Inflammatory macrophage (primary cell): ENCODE measurements at regions not wholly inside any gene's neighbourhood (a gene's known extent, or its start where the extent isn't known, plus 50 kb on each side); places are given as distances from the start of the nearest gene placed in this dataset.
"Not testable (repeated sequence)": the region's sequence is repeated elsewhere in the genome, so short reads cannot be mapped to it uniquely, and the experiment has no call there.

Experiments
- DNase-seq, 2 donors: peaks; one replicate each; pipeline ENCODE4 v3.0.0-alpha.2; 2020 to 2022

DNA sequence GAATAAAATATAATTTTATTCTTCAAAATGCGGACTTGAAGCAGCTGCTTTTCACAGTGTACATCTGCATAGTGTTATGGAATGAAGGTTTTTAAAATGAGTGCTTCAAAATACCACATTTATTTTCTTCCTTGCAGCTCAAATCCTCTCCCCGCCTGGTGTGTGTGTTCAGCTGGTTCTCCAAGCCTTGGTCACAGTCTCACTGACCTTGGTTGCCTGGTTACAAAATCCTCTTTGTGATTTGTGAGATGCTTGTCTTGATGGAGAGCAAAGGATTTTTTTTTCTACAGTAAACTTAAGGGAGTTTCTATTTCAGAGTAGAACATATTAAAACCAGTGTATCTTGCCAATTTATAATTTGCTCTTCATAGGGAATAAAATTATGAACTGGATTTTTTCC lies 139.2 kb downstream of the PCDH18 start:
- no peak for DNase-seq

DNA sequence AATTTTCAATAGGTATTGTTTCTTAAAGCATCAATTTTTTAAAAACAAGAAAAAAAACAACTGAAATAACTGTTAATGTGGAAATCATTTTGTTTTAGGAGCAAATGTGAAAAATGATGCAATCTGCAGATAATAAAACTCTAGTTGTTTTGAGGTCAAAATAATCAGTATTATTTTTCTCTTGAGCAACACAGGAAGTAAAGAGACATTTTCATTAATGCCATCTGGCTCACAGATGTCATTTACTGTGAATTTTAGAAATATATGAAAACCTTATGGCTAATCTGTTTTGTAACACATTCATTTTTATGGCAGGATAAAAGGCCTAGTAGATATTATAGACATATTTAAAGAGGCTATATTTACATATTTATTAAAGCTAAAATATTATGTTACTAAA lies 141.6 kb downstream of the PCDH18 start:
- DNase-seq = no peak

DNA sequence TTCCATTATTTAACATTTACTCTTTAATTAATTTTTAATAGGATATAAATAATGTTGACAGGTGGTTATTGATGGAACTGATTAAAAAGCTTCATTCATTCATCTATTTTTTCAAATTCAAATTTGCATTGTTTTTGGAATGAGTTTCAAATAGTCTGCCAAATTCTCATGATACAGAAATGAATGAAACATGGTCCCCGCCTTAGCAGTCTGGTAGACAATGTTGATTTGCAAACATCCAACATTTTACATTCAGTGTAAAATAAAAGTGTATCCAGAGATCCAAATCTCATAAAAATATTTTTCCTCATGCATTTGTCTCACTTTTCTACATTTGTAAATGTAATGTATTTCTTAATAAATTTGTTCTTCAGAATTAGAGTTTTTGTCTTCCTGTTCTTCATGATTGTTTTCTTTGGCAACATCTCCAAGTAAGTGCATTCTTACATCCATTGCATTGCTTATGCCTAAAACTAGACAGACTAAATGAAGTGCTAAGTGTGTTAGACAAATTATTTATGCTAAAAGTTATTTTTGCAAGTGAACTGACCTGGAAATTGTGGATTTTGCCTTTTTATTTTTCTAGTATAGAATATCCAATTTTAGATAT lies 142.3 kb downstream of the PCDH18 start:
- no peak for DNase-seq

DNA sequence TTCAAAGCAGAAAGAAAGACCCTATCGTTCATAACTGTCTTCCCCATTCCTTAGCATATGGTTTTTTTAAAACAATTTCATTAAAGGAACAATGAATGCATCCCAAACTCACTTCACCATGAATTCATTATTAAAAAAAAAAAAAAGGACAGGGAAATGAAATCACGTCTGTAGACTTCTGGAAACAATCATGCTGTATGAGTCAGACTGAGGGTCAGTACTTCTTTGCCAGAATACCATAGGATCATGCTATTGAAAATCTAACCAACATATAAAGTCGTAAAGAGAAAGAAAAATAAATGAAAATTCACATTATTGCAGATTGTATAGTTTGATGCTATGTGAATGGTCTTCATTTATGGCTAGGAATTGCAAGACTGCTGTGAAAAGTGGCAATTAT lies 144.4 kb downstream of the PCDH18 start:
- no peak for DNase-seq

- no peak for DNase-seq
Measured at GRCh38 chr4:137384476-137384875, 147.8 kb downstream of the PCDH18 start.

GRCh38 chr4:137378821-137379220 lies 153.5 kb downstream of the PCDH18 start:
- DNase-seq = no peak

- no peak for DNase-seq
Measured at GRCh38 chr4:137378393-137378792, 153.9 kb downstream of the PCDH18 start.

GRCh38 chr4:137376312-137376711 lies 156.0 kb downstream of the PCDH18 start:
- no peak for DNase-seq

DNA sequence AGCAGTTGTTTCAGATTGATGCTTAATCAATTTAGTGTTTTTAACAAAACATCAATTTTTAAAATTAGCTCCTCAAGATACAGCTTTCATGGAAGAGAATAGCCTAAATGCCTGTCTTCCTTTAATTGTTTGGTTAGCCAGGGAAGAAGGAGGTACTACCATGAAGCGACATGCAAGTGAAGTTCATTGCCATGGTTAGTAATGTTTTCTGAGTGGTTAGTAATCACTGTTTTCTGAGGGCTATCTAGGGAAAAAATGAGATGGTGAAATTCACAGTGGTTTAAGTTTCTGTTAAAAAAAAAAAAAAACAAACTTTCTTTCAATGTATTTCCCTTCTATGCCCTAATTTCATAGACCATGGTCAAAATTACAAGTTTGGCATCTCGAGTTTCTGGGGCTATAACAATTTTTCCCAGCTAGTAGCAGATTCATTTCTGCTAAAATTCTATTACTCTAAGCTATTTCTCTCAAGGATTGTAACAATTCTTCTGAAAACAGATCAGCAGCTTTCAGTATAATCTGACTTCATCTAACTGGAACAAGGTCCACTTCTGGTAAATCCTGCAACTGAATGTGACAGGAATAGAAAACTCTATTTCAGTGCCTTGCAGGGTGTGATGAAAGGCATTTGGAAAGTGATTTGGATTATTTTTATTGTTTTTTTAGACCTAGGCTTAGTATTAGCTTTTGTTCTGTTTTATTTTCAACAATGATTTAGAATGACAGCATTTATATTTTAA lies 157.0 kb downstream of the PCDH18 start:
- no peak for DNase-seq

- DNase-seq = no peak
Measured at GRCh38 chr4:137370679-137371078, 161.6 kb downstream of the PCDH18 start.

DNA sequence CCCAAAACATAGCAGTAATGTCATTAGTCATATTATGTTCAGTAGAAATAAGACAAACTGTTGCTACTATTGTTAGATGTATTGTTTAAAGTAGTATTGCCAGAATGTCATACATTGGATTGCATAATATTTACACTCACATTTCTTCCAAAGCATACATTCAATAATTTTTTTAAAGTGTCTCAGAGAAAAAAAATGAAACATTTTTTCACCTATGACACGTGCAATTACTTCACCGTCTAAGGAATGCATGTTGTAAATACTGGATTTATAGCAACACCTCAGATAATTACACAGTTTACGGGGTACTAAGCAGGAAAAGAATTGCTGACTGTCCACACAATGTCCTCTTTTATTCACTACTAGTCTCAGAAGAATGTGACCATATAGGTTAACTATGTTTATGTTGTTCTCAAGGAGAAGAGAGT lies 162.1 kb downstream of the PCDH18 start:
- DNase-seq = no peak

DNA sequence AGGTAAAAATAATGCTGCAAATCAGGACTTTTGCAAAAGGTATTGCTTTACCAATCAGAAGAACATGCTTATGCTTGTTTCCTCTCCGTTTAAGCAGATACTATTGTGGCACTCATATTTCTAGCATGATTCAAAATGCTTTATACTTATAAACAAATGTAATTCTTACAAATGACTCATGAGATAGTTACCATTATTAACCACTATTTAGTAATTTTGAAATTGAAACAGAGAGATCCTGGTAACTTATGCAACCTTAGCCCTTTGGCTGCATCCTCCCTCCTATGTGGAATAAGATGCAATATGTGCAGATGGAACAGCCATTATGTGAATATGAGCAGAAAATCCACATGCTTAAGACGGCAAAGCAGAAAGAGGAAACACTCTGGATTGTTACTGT lies 164.7 kb downstream of the PCDH18 start:
- DNase-seq = no peak

GRCh38 chr4:137363496-137363895 lies 168.8 kb downstream of the PCDH18 start:
- no peak for DNase-seq

GRCh38 chr4:137361756-137362470 lies 170.4 kb downstream of the PCDH18 start:
- DNase-seq = no peak

DNA sequence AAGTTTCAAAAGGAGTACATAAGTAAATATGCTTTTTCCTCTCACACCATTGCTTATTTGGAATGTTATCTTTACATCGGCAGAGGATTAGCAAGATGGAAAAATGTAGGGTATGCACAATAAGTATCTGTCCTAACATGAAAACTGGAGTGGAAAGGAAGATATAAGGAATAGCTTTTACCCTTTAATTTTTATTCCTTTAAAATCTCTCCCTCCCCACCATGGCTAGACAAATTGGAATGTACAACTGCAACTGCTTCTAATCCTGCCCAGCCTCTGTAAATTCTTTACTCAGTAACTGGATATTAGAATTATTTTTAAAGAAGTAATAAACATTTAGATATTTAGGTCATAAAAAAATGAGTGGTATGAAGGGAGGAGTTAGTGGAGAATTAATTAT lies 171.5 kb downstream of the PCDH18 start:
- DNase-seq = no peak

DNA sequence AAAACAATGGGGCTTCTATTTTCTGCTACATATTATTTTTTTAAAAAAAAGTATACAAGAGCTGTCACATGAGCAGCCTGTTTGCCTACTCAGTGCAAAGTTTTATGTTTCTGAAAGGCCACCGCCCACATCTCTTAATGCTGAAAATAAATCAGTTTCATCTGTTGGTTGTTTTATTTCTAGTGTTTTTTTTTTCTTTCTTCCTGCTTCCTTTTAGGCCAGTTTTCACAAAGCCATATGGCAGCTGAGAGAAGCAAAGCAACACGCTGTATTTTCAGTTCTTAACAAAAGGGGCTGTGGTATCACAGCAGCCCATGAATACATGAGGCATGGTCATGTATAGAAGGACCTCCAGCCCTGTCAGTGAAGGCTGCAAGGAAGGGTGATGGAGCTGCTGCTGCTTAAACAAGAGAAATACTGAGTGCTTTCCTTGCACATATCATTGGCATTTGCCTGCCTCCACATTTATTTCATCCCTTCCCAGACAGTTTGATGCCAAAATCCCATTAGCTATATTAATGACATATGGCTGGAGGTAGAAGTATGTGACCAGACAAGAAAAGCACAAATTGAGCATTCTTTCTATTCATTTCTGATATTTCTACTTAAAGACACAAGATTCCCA lies 172.5 kb downstream of the PCDH18 start:
- DNase-seq = no peak

- DNase-seq = not testable (repeated sequence)
Measured at GRCh38 chr4:137354562-137354961, 177.7 kb downstream of the PCDH18 start.

- no peak for DNase-seq
Measured at GRCh38 chr4:137347371-137347770, 184.9 kb downstream of the PCDH18 start.

DNA sequence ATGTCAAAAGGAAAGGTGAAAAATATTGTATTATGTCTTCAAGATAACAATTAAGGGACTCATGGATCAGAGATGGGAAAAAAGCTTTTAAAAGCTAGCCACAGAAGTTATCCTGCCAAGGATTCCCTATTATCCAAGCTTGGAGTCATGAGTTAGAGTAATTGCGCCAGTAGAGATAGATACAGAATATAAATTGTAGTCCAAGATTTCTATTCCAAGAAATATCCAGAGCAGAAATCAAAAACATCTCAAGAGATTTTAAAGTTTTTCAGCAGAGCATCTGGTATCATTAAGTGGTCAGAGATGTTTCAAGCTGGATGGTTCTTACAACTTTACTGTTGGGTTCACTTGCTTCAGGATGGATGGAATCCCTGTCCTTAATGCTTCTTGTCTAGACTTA lies 186.7 kb downstream of the PCDH18 start:
- DNase-seq = no peak

DNA sequence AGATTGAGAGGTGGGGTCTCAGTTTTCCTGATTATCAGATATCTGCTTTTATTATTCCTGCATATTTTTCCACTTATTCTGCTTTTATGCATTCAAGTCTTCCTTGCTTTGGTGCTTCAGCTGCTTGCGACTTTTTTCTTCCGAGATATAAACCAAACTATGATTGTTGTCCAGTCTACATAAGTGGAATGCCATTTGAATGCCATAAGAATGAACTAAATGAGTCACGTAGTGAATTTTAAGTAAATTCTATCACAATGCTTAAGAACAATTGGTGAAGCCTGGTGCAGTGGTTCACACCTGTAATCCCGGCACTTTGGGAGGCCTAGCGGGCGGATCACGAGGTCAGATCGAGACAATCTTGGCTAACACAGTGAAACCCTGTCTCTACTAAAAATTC lies 189.1 kb downstream of the PCDH18 start:
- no peak for DNase-seq

DNA sequence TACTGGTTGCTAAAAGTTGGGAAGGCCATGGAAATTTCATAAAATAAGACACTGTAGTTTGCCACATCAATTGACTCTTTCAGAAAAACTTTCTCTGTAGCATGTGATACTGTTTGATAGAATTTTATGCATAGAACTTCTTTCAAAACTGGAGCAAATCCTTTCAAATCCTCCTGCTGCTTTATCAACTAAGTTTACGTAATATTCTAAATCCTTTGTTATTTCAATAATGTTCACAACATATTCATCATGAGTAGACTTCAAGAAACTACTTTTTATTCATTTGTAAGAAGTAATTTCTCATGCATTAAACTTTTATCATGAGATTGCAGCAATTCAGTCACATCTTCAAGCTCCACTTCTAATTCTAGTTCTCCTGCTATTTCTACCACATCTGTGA lies 199.3 kb downstream of the PCDH18 start:
- no peak for DNase-seq

GRCh38 chr4:137312257-137312656 lies 220.0 kb downstream of the PCDH18 start:
- no peak for DNase-seq
